ENCODE measurements at regions not wholly inside any gene's neighbourhood (a gene's known extent, or its start where the extent isn't known, plus 50 kb on each side); places are given as distances from the start of the nearest gene placed in this dataset.

- H3K9me3 ChIP-seq (ENCODE audit: control insufficient read depth, insufficient read depth, low read depth, low read length), result no peaks in the 10 kb centered on the region
- no peaks in the 10 kb centered on the region for H3K36me3 ChIP-seq (ENCODE audit: control insufficient read depth, insufficient read depth, low read length)
- ChIA-PET CTCF (no interaction called here), POLR2A (no interaction called here)
- TF ChIP-seq, protein P1, sequence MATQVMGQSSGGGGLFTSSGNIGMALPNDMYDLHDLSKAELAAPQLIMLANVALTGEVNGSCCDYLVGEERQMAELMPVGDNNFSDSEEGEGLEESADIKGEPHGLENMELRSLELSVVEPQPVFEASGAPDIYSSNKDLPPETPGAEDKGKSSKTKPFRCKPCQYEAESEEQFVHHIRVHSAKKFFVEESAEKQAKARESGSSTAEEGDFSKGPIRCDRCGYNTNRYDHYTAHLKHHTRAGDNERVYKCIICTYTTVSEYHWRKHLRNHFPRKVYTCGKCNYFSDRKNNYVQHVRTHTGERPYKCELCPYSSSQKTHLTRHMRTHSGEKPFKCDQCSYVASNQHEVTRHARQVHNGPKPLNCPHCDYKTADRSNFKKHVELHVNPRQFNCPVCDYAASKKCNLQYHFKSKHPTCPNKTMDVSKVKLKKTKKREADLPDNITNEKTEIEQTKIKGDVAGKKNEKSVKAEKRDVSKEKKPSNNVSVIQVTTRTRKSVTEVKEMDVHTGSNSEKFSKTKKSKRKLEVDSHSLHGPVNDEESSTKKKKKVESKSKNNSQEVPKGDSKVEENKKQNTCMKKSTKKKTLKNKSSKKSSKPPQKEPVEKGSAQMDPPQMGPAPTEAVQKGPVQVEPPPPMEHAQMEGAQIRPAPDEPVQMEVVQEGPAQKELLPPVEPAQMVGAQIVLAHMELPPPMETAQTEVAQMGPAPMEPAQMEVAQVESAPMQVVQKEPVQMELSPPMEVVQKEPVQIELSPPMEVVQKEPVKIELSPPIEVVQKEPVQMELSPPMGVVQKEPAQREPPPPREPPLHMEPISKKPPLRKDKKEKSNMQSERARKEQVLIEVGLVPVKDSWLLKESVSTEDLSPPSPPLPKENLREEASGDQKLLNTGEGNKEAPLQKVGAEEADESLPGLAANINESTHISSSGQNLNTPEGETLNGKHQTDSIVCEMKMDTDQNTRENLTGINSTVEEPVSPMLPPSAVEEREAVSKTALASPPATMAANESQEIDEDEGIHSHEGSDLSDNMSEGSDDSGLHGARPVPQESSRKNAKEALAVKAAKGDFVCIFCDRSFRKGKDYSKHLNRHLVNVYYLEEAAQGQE (IDR thresholded peaks at IDR 0.05; ENCODE audit: insufficient read depth in 1 of 2, low read depth in 2 of 2, low read length in 1 of 2), result no peak
- TF ChIP-seq, protein P2, sequence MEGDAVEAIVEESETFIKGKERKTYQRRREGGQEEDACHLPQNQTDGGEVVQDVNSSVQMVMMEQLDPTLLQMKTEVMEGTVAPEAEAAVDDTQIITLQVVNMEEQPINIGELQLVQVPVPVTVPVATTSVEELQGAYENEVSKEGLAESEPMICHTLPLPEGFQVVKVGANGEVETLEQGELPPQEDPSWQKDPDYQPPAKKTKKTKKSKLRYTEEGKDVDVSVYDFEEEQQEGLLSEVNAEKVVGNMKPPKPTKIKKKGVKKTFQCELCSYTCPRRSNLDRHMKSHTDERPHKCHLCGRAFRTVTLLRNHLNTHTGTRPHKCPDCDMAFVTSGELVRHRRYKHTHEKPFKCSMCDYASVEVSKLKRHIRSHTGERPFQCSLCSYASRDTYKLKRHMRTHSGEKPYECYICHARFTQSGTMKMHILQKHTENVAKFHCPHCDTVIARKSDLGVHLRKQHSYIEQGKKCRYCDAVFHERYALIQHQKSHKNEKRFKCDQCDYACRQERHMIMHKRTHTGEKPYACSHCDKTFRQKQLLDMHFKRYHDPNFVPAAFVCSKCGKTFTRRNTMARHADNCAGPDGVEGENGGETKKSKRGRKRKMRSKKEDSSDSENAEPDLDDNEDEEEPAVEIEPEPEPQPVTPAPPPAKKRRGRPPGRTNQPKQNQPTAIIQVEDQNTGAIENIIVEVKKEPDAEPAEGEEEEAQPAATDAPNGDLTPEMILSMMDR (IDR thresholded peaks at IDR 0.05), result no peak
- TF ChIP-seq SIN3A (IDR thresholded peaks at IDR 0.05; ENCODE audit: borderline replicate concordance, insufficient read depth, low read depth, low read length), result no peak
- TF ChIP-seq POLR2AphosphoS5 (IDR thresholded peaks at IDR 0.05; ENCODE audit: low read depth, low read length), result no peak
- TF ChIP-seq TCF7L2 (IDR thresholded peaks at IDR 0.05; ENCODE audit: low read depth, low read length), result no peak
- no peak for DNase-seq (ENCODE audit: low read depth, low spot score)
- no peaks in the 10 kb centered on the region for H3K4me1 ChIP-seq (ENCODE audit: control insufficient read depth, insufficient read depth, low read length)
- no peak overlapping the region for H3K27ac ChIP-seq (ENCODE audit: low read length)
- intact Hi-C loops (cut with micrococcal nuclease; ENCODE audit: unreplicated experiment), result no loop called here
- H3K4me3 ChIP-seq (ENCODE audit: low read depth in 2 of 2, low read length in 2 of 2), result no peak overlapping the region
- no peak for ATAC-seq
- no peaks in the 10 kb centered on the region; the same call in 1 of the 2 replicates for H3K27me3 ChIP-seq (ENCODE audit: control insufficient read depth, insufficient read depth, low read length)
- no TSS peak for BruUV-seq (replicated peaks)
- in situ Hi-C loops (cut with HindIII; ENCODE audit: low pct_unique_long_range_greater_than_20kb, low sequenced_read_pairs), result no loop called here
Observed at GRCh38 chr20:24786646-24787045, 162.4 kb upstream of the CST7 start.

GRCh38 chr20:24787071-24787470 is 162.0 kb upstream of the CST7 start:
- ChIA-PET POLR2A (no interaction called here), CTCF (no interaction called here)
- H3K27me3 ChIP-seq (ENCODE audit: control insufficient read depth, insufficient read depth, low read length), result no peaks in the 10 kb centered on the region; the same call in 1 of the 2 replicates
- no peak overlapping the region for H3K27ac ChIP-seq (ENCODE audit: low read length)
- intact Hi-C loops (cut with micrococcal nuclease; ENCODE audit: unreplicated experiment) (no loop called here), in situ Hi-C loops (cut with HindIII; ENCODE audit: low pct_unique_long_range_greater_than_20kb, low sequenced_read_pairs) (no loop called here)
- no peaks in the 10 kb centered on the region for H3K9me3 ChIP-seq (ENCODE audit: control insufficient read depth, insufficient read depth, low read depth, low read length)
- no peak for DNase-seq (ENCODE audit: low read depth, low spot score)
- H3K4me1 ChIP-seq (ENCODE audit: control insufficient read depth, insufficient read depth, low read length), result no peaks in the 10 kb centered on the region
- TF ChIP-seq, protein P1 (IDR thresholded peaks at IDR 0.05; ENCODE audit: insufficient read depth in 1 of 2, low read depth in 2 of 2, low read length in 1 of 2), result no peak
- TF ChIP-seq POLR2AphosphoS5 (IDR thresholded peaks at IDR 0.05; ENCODE audit: low read depth, low read length) (no peak), TCF7L2 (IDR thresholded peaks at IDR 0.05; ENCODE audit: low read depth, low read length) (no peak), SIN3A (IDR thresholded peaks at IDR 0.05; ENCODE audit: borderline replicate concordance, insufficient read depth, low read depth, low read length) (no peak)
- TF ChIP-seq, protein P2 (IDR thresholded peaks at IDR 0.05), result no peak
- no peak for ATAC-seq
- BruUV-seq (replicated peaks), result no TSS peak
- H3K4me3 ChIP-seq (ENCODE audit: low read depth in 2 of 2, low read length in 2 of 2), result no peak overlapping the region
- H3K36me3 ChIP-seq (ENCODE audit: control insufficient read depth, insufficient read depth, low read length), result no peaks in the 10 kb centered on the region
